H1 (cell line): ENCODE measurements at regions not wholly inside any gene's neighbourhood (a gene's known extent, or its start where the extent isn't known, plus 50 kb on each side); places are given as distances from the start of the nearest gene placed in this dataset.

Experiments used
- CTCF ChIA-PET: fragments of 300-600 bp; sonication (Branson Sonifier 250); formaldehyde crosslinking; loops from one replicate; lab custom pipeline; 2021; ENCODE audit not compliant: partially characterized antibody; lab: Charles Lee
- POLR2A ChIA-PET: fragments of 300-600 bp; sonication (Branson Sonifier 250); formaldehyde crosslinking; loops from one replicate; lab custom pipeline; 2021; ENCODE audit warnings: inconsistent platforms; ENCODE audit not compliant: partially characterized antibody; lab: Charles Lee
- DNase-seq, 2 experiments: peaks; one replicate each; pipeline versions ENCODE4 v3.0.0 to v3.0.0-alpha.2; 2010 to 2022; ENCODE audit warnings: low spot score in 2 of 2, low read depth in 1 of 2, mixed read lengths in 1 of 2
- FAIRE-seq: peaks from 2 replicates; lab custom pipeline; 2011; peaks lifted over from hg19 to GRCh38; lab: Jason Lieb, UNC
- H2AFZ ChIP-seq: 2 replicates; pipeline ENCODE4 v1.8.1; 2012; ENCODE audit warnings: low read length, inconsistent platforms
- H2AK5ac ChIP-seq: 2 replicates; pipeline ENCODE4 v1.6.1; 2013; ENCODE audit warnings: low read depth, low read length
- H2BK120ac ChIP-seq: replicated peaks from 2 replicates; pipeline ENCODE3; 2013; ENCODE audit warnings: low read depth, low read length, inconsistent platforms
- H2BK12ac ChIP-seq: 2 replicates; pipeline ENCODE4 v1.6.1; 2013; ENCODE audit warnings: low read depth, low read length
- H2BK15ac ChIP-seq: 2 replicates; pipeline ENCODE4 v1.6.1; 2013; ENCODE audit warnings: low read length
- H2BK20ac ChIP-seq: 2 replicates; pipeline ENCODE4 v1.6.1; 2013; ENCODE audit warnings: low read length
- H2BK5ac ChIP-seq: 2 replicates; pipeline ENCODE4 v1.6.1; 2013; ENCODE audit warnings: low read depth, low read length
- H3K14ac ChIP-seq: 2 replicates; pipeline ENCODE4 v1.6.1; 2013; ENCODE audit warnings: inconsistent platforms; ENCODE audit not compliant: insufficient read length
- H3K18ac ChIP-seq: 2 replicates; pipeline ENCODE4 v1.6.1; 2013; ENCODE audit warnings: low read length; ENCODE audit errors: extremely low read depth
- H3K23ac ChIP-seq: 2 replicates; pipeline ENCODE4 v1.6.1; 2013; ENCODE audit warnings: inconsistent platforms; ENCODE audit not compliant: insufficient read length
- H3K23me2 ChIP-seq: 2 replicates; pipeline ENCODE4 v1.6.1; 2013; ENCODE audit warnings: low read depth, low read length
- H3K27ac ChIP-seq: 2 replicates; pipeline ENCODE4 v1.6.1; 2011; ENCODE audit warnings: low read depth, low read length, inconsistent platforms
- H3K27me3 ChIP-seq, 4 experiments: replicated peaks in 1 of 4; 1 replicate in 1 of 4; 2 replicates in 3 of 4; pipeline versions ENCODE4 v1.6.1 to v1.8.1; 2011 to 2013; ENCODE audit warnings: low read length in 3 of 4, mild to moderate bottlenecking in 3 of 4, inconsistent platforms in 2 of 4, mixed read lengths in 2 of 4, moderate library complexity in 1 of 4; ENCODE audit not compliant: control insufficient read depth in 3 of 4, insufficient read depth in 3 of 4; ENCODE audit errors: extremely low read depth in 1 of 4
- H3K36me3 ChIP-seq, 4 experiments: 2 replicates each; pipeline versions ENCODE4 v1.6.1 to v1.8.1; 2011 to 2013; ENCODE audit warnings: mild to moderate bottlenecking in 4 of 4, low read length in 3 of 4, moderate library complexity in 2 of 4, control low read depth in 1 of 4, inconsistent platforms in 1 of 4; ENCODE audit not compliant: insufficient read depth in 4 of 4, control insufficient read depth in 2 of 4
- H3K4ac ChIP-seq: replicated peaks from 2 replicates; pipeline ENCODE3; 2013; ENCODE audit warnings: low read length, low read depth, mixed read lengths, inconsistent platforms; ENCODE audit not compliant: insufficient read length
- H3K4me1 ChIP-seq, 4 experiments: replicated peaks in 1 of 4; 1 replicate in 1 of 4; 2 replicates in 3 of 4; pipeline versions ENCODE4 v1.6.1 to v1.8.1; 2011 to 2013; ENCODE audit warnings: low read length in 3 of 4, inconsistent platforms in 2 of 4, mixed read lengths in 1 of 4; ENCODE audit not compliant: insufficient read depth in 4 of 4, control insufficient read depth in 3 of 4
- H3K4me2 ChIP-seq, 2 experiments: 2 replicates each; pipeline versions ENCODE4 v1.6.1 to v1.8.1; 2011 to 2013; ENCODE audit warnings: low read depth in 2 of 2, low read length in 2 of 2, control low read depth in 1 of 2, inconsistent platforms in 1 of 2, mild to moderate bottlenecking in 1 of 2; ENCODE audit not compliant: insufficient read depth in 1 of 2
- H3K4me3 ChIP-seq, 4 experiments: fragments of 200-600, 300-600 bp in 1 of 4; sonication (generic), shearing (Covaris generic), sonication (Bioruptor Twin) in 1 of 4; 2 replicates each; pipeline versions ENCODE4 v1.5.1 to v1.8.1; 2011 to 2016; ENCODE audit warnings: low read length in 4 of 4, low read depth in 3 of 4, control low read depth in 2 of 4, inconsistent platforms in 2 of 4, mild to moderate bottlenecking in 2 of 4, mixed read lengths in 1 of 4, moderate library complexity in 1 of 4; ENCODE audit not compliant: insufficient read depth in 2 of 4; ENCODE audit errors: extremely low read depth in 1 of 4
- H3K56ac ChIP-seq: replicated peaks from 2 replicates; pipeline ENCODE3; 2013; ENCODE audit warnings: low read depth, mild to moderate bottlenecking, mixed read lengths, low read length, inconsistent platforms; ENCODE audit not compliant: insufficient read length
- H3K79me1 ChIP-seq: 2 replicates; pipeline ENCODE4 v1.6.1; 2013; ENCODE audit warnings: low read depth, low read length, control low read depth
- H3K79me2 ChIP-seq, 2 experiments: 2 replicates each; pipeline versions ENCODE4 v1.6.1 to v1.8.1; 2012 to 2013; ENCODE audit warnings: low read length in 2 of 2, mild to moderate bottlenecking in 2 of 2, inconsistent platforms in 1 of 2; ENCODE audit not compliant: insufficient read depth in 2 of 2, control insufficient read depth in 1 of 2
- H3K9ac ChIP-seq, 4 experiments: replicated peaks in 1 of 4; 1 replicate in 1 of 4; 2 replicates in 3 of 4; pipeline versions ENCODE4 v1.6.1 to v1.8.1; 2011 to 2013; ENCODE audit warnings: low read depth in 3 of 4, low read length in 3 of 4, control low read depth in 2 of 4, mild to moderate bottlenecking in 2 of 4, moderate library complexity in 2 of 4, inconsistent platforms in 1 of 4; ENCODE audit errors: extremely low read depth in 1 of 4
- H3K9me3 ChIP-seq, 2 experiments: 2 replicates each; pipeline versions ENCODE4 v1.6.1 to v1.8.1; 2012 to 2013; ENCODE audit warnings: mild to moderate bottlenecking in 2 of 2, moderate library complexity in 2 of 2, control low read depth in 1 of 2, inconsistent platforms in 1 of 2, low read depth in 1 of 2, low read length in 1 of 2, mixed read lengths in 1 of 2; ENCODE audit not compliant: insufficient read depth in 2 of 2
- H4K20me1 ChIP-seq, 2 experiments: replicated peaks in 1 of 2; 2 replicates each; pipeline versions ENCODE3 to v1.8.1; 2011 to 2013; ENCODE audit warnings: inconsistent platforms in 2 of 2, low read length in 2 of 2, mild to moderate bottlenecking in 1 of 2; ENCODE audit not compliant: insufficient read depth in 2 of 2, control insufficient read depth in 1 of 2
- H4K5ac ChIP-seq: 2 replicates; pipeline ENCODE4 v1.6.1; 2013; ENCODE audit warnings: low read length, low read depth, mixed read lengths, inconsistent platforms; ENCODE audit not compliant: insufficient read length
- H4K8ac ChIP-seq: 2 replicates; pipeline ENCODE4 v1.8.0; 2013; ENCODE audit warnings: mild to moderate bottlenecking, moderate library complexity, low read length, inconsistent platforms; ENCODE audit not compliant: insufficient read depth; ENCODE audit errors: extremely low read depth
- H4K91ac ChIP-seq: replicated peaks from 2 replicates; pipeline ENCODE3; 2013; ENCODE audit warnings: low read length, mixed read lengths, inconsistent platforms; ENCODE audit not compliant: insufficient read length
- BACH1 ChIP-seq: IDR thresholded peaks from 2 replicates; pipeline ENCODE4 v1.6.1; 2012; ENCODE audit warnings: low read length, improper control_type of control experiment
- CBX5 ChIP-seq: fragments of 300-800, 300-1000 bp; sonication (generic); IDR thresholded peaks from 2 replicates; pipeline ENCODE4 v1.7.1; 2016; ENCODE audit warnings: antibody characterized with exemption, low read length, low read depth
- CHD1 ChIP-seq: IDR thresholded peaks from 2 replicates; pipeline ENCODE4 v1.6.1; 2012; ENCODE audit warnings: low read depth, low read length, improper control_type of control experiment
- CHD2 ChIP-seq: IDR thresholded peaks from 2 replicates; pipeline ENCODE4 v1.6.1; 2012; ENCODE audit warnings: low read length, improper control_type of control experiment
- CTBP2 ChIP-seq: IDR thresholded peaks from 2 replicates; pipeline ENCODE4 v1.7.0; 2011; ENCODE audit warnings: borderline replicate concordance, mild to moderate bottlenecking, moderate library complexity, mixed read lengths, low read length; ENCODE audit not compliant: insufficient read depth, insufficient read length
- HDAC6 ChIP-seq: IDR thresholded peaks from one replicate; pipeline ENCODE4 v1.7.1; 2012; ENCODE audit warnings: low read depth, mild to moderate bottlenecking, inconsistent platforms, low read length, moderate library complexity
- JUND ChIP-seq: IDR thresholded peaks from 2 replicates; pipeline ENCODE4 v1.6.1; 2011; ENCODE audit warnings: mild to moderate bottlenecking, improper control_type of control experiment, low read length
- POLR2A ChIP-seq, 2 experiments: IDR thresholded peaks; 1 replicate in 1 of 2; 2 replicates in 1 of 2; pipeline ENCODE4 v1.6.1; 2011; ENCODE audit warnings: low read depth in 2 of 2, low read length in 2 of 2, mild to moderate bottlenecking in 2 of 2; ENCODE audit errors: control extremely low read depth in 1 of 2
- RAD21 ChIP-seq, 2 experiments: IDR thresholded peaks in 1 of 2; conservative IDR thresholded peaks in 1 of 2; 2 replicates each; pipeline ENCODE4 v1.6.1; 2011; ENCODE audit warnings: low read depth in 2 of 2, low read length in 2 of 2, improper control_type of control experiment in 1 of 2, inconsistent platforms in 1 of 2, mild to moderate bottlenecking in 1 of 2, moderate library complexity in 1 of 2
- RXRA ChIP-seq: IDR thresholded peaks from 2 replicates; pipeline ENCODE4 v1.6.1; 2011; ENCODE audit warnings: low read depth, mild to moderate bottlenecking, low read length, moderate library complexity; ENCODE audit not compliant: insufficient read depth
- SAP30 ChIP-seq: fragments of 300-600 bp; sonication (generic); IDR thresholded peaks from 2 replicates; pipeline ENCODE4 v1.7.1; 2012; ENCODE audit warnings: low read length, moderate library complexity, mild to moderate bottlenecking, inconsistent platforms; ENCODE audit not compliant: insufficient read depth, insufficient replicate concordance
- SP1 ChIP-seq: IDR thresholded peaks from 2 replicates; pipeline ENCODE4 v1.6.1; 2011; ENCODE audit warnings: low read depth, low read length
- USF2 ChIP-seq: IDR thresholded peaks from 2 replicates; pipeline ENCODE4 v1.6.1; 2011; ENCODE audit warnings: low read length, improper control_type of control experiment
- ZNF274 ChIP-seq: IDR thresholded peaks from 2 replicates; pipeline ENCODE4 v1.7.0; 2012; ENCODE audit warnings: low read length, borderline replicate concordance; ENCODE audit errors: extremely low read depth
- WGBS, 2 experiments: shearing (Covaris generic) in 1 of 2; methylation state at CpG; one replicate each; pipeline versions ENCODE4 v1.1.6 to v1.1.7; 2013 to 2015; ENCODE audit warnings: low lambda C conversion rate in 2 of 2, mixed read lengths in 2 of 2, inconsistent platforms in 1 of 2, low coverage in 1 of 2, missing lambda C conversion rate in 1 of 2; ENCODE audit not compliant: insufficient replicate concordance in 2 of 2, insufficient coverage in 1 of 2, insufficient read length in 1 of 2; ENCODE audit errors: extremely low coverage in 1 of 2, missing lambda C conversion rate in 1 of 2; 5-methylcytosine and 5-hydroxymethylcytosine counted together

GRCh38 chr4:108511618-108512017, 108.8 kb upstream of the RPL34 start:
- CTCF ChIA-PET = interaction anchor here (0.6 to 2.5 kb wide), 7 partner anchors 10 to 493 kb away, joined by 3 to 12 read pairs (median 4); no protein-coding TSS in a partner anchor

More at GRCh38 chr4:108511618-108512017, 108.8 kb upstream of the RPL34 start:
- Histone ChIP-seq H3K4me2 (no peak overlapping the region), H2BK15ac (no peak overlapping the region), H4K5ac (no peak overlapping the region), H2BK5ac (no peak overlapping the region), H3K27me3 (no peaks in the 10 kb centered on the region; a peak in 1 of 7 replicates), H3K36me3 (no peaks in the 10 kb centered on the region), H3K14ac (no peak overlapping the region), H2BK120ac (no peak overlapping the region), H4K91ac (no peak overlapping the region), H2BK12ac (no peak overlapping the region), H4K8ac (no peak overlapping the region), H3K79me1 (no peaks in the 10 kb centered on the region), H3K4me1 (no peaks in the 10 kb centered on the region), H3K4ac (no peak overlapping the region), H2AFZ (no peak overlapping the region), H3K9me3 (no peaks in the 10 kb centered on the region), H3K18ac (no peak overlapping the region), H3K27ac (no peak overlapping the region), H3K79me2 (no peaks in the 10 kb centered on the region), H3K23ac (no peak overlapping the region), H3K23me2 (no peaks in the 10 kb centered on the region)
- WGBS, 2 experiments = 89% methylated on average over 2 of the region's 2 CpGs; no CpG with 5 or more reads in 1 of the 2 experiments
- POLR2A ChIA-PET = no interaction called here
- no peak for TF ChIP-seq RXRA
- no peak for TF ChIP-seq BACH1
- no peak for TF ChIP-seq RAD21 (IDR thresholded peaks at IDR 0.05 in 1 of 2, conservative IDR thresholded peaks at IDR 0.05 in 1 of 2; ENCODE audit: low read depth in 2 of 2, low read length in 2 of 2)
- no peak for TF ChIP-seq SP1
- TF ChIP-seq JUND = no peak
- no peak for TF ChIP-seq CHD2
- TF ChIP-seq USF2 = no peak
- no peak for TF ChIP-seq POLR2A (IDR thresholded peaks at IDR 0.05; ENCODE audit: control extremely low read depth in 1 of 2, low read depth in 2 of 2, low read length in 2 of 2)
- no peak for TF ChIP-seq HDAC6
- TF ChIP-seq CBX5 = no peak
- no peak for TF ChIP-seq CHD1
- TF ChIP-seq ZNF274 = no peak
- no peak for TF ChIP-seq SAP30
- TF ChIP-seq CTBP2 = no peak
- TF ChIP-seq, all 59 proteins: peak for 0
- Histone ChIP-seq H3K4me3 (no peak overlapping the region), H3K56ac (no peak overlapping the region), H2BK20ac (no peak overlapping the region), H4K20me1 (no peaks in the 10 kb centered on the region), H3K9ac (no peak overlapping the region), H2AK5ac (no peak overlapping the region)
- FAIRE-seq (no peak), DNase-seq (no peak)
